MM.1S (cell line): ENCODE measurements at regions not wholly inside any gene's neighbourhood (a gene's known extent, or its start where the extent isn't known, plus 50 kb on each side); places are given as distances from the start of the nearest gene placed in this dataset.

Experiments
- CTCF ChIP-seq: fragments of 300-600 bp; sonication (generic); IDR thresholded peaks from 2 replicates; pipeline ENCODE4 v1.5.1; 2016; ENCODE audit warnings: antibody characterized with exemption, low read length, mixed read lengths
- EZH2 ChIP-seq: fragments of 300-600 bp; sonication (generic); optimal IDR thresholded peaks from 2 replicates; pipeline ENCODE3; 2017; ENCODE audit warnings: low read depth, mild to moderate bottlenecking, antibody characterized with exemption, low read length, mixed read lengths
- EZH2phosphoT487 ChIP-seq: fragments of 300-600 bp; sonication (generic); IDR thresholded peaks from 2 replicates; pipeline ENCODE4 v1.6.1; 2018; ENCODE audit warnings: antibody characterized with exemption, low read length

GRCh38 chr3:64341296-64341695, 116.0 kb upstream of the PRICKLE2 start:
- TF ChIP-seq CTCF (no peak), EZH2 (no peak), EZH2phosphoT487 (no peak)
